Omental fat pad (tissue), 3 donors: ENCODE measurements at regions not wholly inside any gene's neighbourhood (a gene's known extent, or its start where the extent isn't known, plus 50 kb on each side); places are given as distances from the start of the nearest gene placed in this dataset.

ENCODE experiments used
- ATAC-seq: fragments of 150-250 bp; one replicate; pipeline ENCODE4 v1.9.1; 2016; ENCODE audit warnings: mild to moderate bottlenecking, moderate library complexity; ENCODE audit not compliant: low FRiP score
- DNase-seq: peaks from one replicate; pipeline ENCODE4 v3.0.0-alpha.2; 2019; ENCODE audit warnings: low spot score
- TF ChIP-seq, protein P1 (sequence below), 3 donors: fragments of 450-650 bp; IDR thresholded peaks; one replicate each; pipeline ENCODE4 v1.5.1; 2016 to 2017; ENCODE audit warnings: antibody characterized with exemption in 3 of 3, mild to moderate bottlenecking in 3 of 3, moderate library complexity in 2 of 3

DNA sequence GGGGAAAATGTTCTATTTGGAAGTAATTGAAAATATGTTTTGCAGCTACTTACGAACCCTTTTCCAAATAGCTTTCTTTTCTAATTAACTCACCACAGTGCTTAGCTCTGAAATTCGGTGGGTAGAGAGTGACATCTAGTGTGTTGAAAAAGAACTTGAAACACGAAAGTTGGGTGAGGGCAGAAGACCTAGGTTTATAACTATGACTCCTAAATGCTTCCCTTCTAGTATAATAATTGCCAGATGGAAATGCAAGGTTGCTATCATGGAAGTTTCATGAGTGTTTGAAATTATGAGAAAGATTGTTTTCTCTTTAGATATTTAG lies 77.3 kb upstream of the NOCT start:
- ATAC-seq: peak; percentile 82
- TF ChIP-seq, protein P1, sequence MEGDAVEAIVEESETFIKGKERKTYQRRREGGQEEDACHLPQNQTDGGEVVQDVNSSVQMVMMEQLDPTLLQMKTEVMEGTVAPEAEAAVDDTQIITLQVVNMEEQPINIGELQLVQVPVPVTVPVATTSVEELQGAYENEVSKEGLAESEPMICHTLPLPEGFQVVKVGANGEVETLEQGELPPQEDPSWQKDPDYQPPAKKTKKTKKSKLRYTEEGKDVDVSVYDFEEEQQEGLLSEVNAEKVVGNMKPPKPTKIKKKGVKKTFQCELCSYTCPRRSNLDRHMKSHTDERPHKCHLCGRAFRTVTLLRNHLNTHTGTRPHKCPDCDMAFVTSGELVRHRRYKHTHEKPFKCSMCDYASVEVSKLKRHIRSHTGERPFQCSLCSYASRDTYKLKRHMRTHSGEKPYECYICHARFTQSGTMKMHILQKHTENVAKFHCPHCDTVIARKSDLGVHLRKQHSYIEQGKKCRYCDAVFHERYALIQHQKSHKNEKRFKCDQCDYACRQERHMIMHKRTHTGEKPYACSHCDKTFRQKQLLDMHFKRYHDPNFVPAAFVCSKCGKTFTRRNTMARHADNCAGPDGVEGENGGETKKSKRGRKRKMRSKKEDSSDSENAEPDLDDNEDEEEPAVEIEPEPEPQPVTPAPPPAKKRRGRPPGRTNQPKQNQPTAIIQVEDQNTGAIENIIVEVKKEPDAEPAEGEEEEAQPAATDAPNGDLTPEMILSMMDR (IDR thresholded peaks at IDR 0.05): no peak
- DNase-seq: no peak

DNA sequence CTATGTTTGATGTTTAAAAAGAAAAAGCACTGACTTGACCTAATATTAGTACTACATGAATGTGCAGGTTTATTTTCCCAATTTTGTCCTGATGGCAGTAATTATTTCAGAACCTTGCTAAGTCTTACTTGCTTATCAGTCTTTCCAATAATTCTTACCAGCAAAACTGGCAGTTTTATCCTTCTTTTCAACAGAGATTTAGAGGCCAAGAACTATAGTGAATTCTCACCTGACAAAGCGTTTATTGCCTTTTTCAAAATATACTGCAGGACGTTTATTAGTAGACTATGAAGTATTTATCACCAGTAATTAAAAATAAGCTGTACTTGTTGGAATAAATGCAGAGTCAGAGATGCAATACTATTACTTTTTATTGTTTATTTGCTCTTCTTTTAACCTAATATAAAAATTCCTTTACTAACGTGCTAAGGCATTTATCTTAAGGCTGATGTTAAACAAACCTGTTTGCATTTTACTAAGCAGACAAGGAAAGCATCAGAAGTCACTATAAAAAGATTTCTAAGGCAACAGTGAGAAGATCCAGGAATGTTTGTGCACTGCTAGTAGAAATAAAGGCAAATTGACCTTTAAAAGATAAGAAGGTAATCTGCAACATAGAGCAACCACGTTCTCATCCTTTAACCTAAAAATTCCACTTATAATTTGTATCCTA lies 80.3 kb upstream of the NOCT start:
- DNase-seq (no peak), ATAC-seq (no peak)
- TF ChIP-seq, protein P1 (IDR thresholded peaks at IDR 0.05): no peak

DNA sequence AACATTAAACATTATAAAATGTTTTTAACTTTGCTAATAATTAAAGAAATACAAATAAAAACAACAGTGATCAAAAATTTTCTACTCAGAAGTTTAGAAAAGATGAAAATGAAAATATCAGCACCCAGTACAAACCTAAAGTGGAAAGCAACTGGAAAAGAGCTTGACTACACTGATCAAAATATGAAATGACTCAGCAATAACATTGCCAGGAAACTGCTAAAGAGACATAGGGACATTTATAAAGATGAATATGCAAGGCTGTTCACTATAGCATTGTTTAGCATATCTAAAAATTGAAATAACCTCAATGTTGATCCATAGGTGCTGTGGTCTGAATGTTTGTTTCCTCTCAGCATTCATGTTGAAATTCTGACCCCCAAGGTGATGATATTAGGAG lies 88.5 kb upstream of the NOCT start:
- ATAC-seq: no peak
- TF ChIP-seq, protein P1 (IDR thresholded peaks at IDR 0.05): no peak
- DNase-seq: no peak

DNA sequence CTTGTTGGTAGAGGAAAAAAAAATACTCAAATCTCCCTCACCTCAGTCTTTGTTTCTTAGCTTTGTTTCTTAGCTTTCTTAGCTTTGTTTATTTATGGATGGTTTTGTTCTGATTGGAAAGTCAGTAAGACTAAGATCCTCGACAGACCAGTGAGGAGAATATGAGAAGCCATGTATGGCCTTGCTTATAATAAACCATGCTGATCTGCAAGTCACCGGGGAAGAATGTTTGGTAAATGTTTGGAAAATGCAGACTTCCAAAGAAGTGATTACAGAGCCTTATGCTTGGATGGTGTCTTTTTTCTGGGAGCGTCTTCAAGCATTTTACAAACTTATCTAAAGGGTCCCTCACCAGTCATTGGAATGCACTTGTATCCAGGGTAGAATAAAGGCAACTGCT lies 90.1 kb upstream of the NOCT start:
- no peak for DNase-seq
- TF ChIP-seq, protein P1 (IDR thresholded peaks at IDR 0.05): no peak
- no peak for ATAC-seq

DNA sequence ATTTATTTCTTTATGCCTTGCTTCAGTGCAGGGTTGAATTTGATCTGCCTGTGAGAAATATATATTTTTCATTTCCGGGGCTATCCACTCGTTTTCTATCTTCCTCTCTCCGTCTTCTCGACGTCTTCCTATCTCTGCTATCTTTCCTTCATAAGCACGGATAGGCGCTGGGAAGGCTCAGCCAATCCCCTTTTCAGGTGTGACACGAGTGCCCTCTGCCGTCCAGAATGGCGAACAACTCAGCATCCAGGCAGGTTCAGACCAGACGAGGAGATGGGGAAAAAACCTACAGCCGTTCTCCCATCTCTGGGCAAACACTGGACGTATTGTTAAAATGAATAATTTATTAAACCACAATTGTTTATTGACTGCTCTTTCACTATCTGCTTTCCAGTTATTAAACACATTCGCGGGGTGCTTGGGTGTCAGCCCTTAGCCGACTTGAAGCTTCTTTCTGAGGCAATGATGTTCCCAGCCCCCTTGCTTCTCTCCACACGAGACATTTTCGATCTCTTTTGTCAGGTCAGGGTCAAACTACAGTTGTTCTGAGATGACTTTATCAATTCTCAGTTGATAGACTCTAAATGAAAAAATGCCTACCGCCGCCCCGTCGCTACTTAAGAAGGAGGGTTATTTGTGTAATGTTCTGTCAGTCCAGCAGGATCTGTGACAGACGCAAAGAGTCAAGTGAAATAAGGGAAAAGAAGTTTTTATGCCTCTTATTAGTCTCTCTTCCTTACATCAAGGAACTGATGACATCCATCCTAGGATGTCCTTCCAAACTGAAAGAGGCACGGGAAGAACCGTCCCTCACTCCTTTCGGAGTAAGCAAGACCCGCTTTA lies 96.3 kb upstream of the NOCT start:
- DNase-seq: no peak
- TF ChIP-seq, protein P1 (IDR thresholded peaks at IDR 0.05): no peak
- ATAC-seq: peak; percentile 72

DNA sequence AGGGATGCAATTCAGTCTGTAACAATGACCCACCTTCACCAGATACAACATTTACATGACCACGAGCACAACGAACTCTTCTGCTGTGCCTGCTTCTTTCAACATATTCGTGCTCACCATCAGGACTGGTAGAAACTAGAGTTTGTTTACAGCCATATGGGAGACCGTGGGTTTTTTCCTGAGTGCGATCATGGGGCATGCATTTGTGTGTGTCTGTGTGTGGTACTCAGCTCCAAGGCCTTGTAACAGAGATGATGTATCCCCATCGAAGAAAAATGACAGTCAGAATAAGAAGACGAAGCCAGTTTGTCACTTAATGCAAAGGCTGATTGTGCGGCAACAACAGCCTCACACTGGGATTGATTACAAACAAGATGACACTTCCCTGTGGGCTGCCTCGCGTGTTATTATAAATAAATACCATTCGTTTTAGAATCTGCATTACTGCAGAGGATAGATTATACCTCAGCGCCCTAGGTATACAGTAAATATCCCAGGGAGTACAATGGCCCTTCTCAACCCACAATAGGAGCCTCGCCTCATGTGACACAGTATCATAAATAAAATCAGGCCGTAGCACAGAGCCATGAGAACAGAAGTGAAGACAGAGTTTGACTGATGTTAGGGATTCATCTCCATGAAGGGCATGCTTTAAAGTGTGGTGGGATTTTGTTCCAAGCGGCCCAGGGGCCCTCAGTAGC lies 97.3 kb upstream of the NOCT start:
- ATAC-seq (no peak), DNase-seq (no peak)
- TF ChIP-seq, protein P1 (IDR thresholded peaks at IDR 0.05): no peak
